ENCODE measurements at regions not wholly inside any gene's neighbourhood (a gene's known extent, or its start where the extent isn't known, plus 50 kb on each side); places are given as distances from the start of the nearest gene placed in this dataset.

GRCh38 chr6:133583907-133584427 lies 304.9 kb upstream of the TCF21 start:
- Histone ChIP-seq H3K4me1 (no peaks in the 10 kb centered on the region), H3K27ac (no peak overlapping the region), H3K4me3 (no peak overlapping the region), H3K9me3 (no peaks in the 10 kb centered on the region), H3K27me3 (no peaks in the 10 kb centered on the region), H3K36me3 (no peaks in the 10 kb centered on the region)
- 71 to 76% methylated on average over 4 of the region's 4 CpGs for WGBS, 2 donors
- TF ChIP-seq EP300 (IDR thresholded peaks at IDR 0.05) (no peak), CTCF (IDR thresholded peaks at IDR 0.05) (no peak), POLR2AphosphoS5 (IDR thresholded peaks at IDR 0.05) (no peak)
- intact Hi-C loops (cut with DNase I), result no loop called here
- no peak for DNase-seq

DNA sequence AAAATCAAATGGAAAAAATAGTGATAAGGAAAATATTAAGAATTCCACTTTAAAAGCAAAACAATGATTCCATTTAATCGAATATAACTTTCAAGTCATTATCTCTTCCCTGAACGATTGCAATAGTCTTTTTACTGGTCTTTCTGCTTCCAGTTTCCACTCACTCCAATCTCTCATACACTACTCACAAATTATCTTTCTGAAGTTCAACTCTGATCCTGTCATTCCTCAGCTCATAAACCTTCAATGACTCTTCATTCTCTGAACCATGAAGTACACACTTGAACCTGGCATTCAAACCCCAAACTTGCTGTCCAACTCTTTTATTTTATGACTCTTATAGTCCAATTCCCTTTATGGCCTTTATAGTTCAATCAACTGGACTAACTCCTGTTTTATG lies 304.1 kb upstream of the TCF21 start:
- WGBS, 2 donors, result 9 to 59% methylated on average over 2 of the region's 2 CpGs
- Histone ChIP-seq H3K4me3 (no peak overlapping the region), H3K27ac (no peak overlapping the region), H3K27me3 (no peaks in the 10 kb centered on the region), H3K36me3 (no peaks in the 10 kb centered on the region), H3K9me3 (no peaks in the 10 kb centered on the region), H3K4me1 (no peaks in the 10 kb centered on the region)
- no peak for DNase-seq
- intact Hi-C loops (cut with DNase I), result no loop called here
- no peak for TF ChIP-seq EP300 (IDR thresholded peaks at IDR 0.05)
- TF ChIP-seq CTCF (IDR thresholded peaks at IDR 0.05), result no peak
- TF ChIP-seq POLR2A (IDR thresholded peaks at IDR 0.05), result no peak
- TF ChIP-seq POLR2AphosphoS5 (IDR thresholded peaks at IDR 0.05), result no peak

DNA sequence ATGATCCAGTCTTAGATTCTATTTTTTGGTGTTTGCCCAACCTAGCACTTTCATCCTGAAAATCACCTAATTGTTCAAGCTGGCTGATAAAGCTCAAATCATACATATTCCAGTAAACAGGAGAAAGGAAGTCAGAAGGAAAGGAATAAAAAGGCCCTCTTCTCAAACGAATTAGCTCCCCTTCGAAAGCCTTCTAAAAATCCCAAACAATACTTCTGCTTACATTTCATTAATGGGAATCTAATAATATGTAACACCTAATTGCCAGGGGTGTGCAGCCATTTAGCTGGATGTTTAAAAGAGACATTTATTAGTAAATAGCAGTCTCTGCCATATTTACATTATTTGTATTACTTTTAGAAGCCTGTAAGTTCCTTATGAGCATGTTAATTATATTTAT lies 302.9 kb upstream of the TCF21 start:
- DNase-seq, result no peak
- no peak for TF ChIP-seq CTCF (IDR thresholded peaks at IDR 0.05)
- TF ChIP-seq POLR2AphosphoS5 (IDR thresholded peaks at IDR 0.05), result no peak
- TF ChIP-seq EP300 (IDR thresholded peaks at IDR 0.05), result no peak
- no peak for TF ChIP-seq POLR2A (IDR thresholded peaks at IDR 0.05)
- intact Hi-C loops (cut with DNase I), result no loop called here
- Histone ChIP-seq H3K27me3 (no peaks in the 10 kb centered on the region), H3K4me1 (no peaks in the 10 kb centered on the region), H3K27ac (no peak overlapping the region), H3K9me3 (no peaks in the 10 kb centered on the region), H3K36me3 (no peaks in the 10 kb centered on the region), H3K4me3 (no peak overlapping the region)
- 81 to 85% methylated on average over 2 of the region's 2 CpGs for WGBS, 2 donors

- DNase-seq, result no peak
- no peak for TF ChIP-seq POLR2AphosphoS5 (IDR thresholded peaks at IDR 0.05)
- no peak for TF ChIP-seq EP300 (IDR thresholded peaks at IDR 0.05)
- no peak for TF ChIP-seq CTCF (IDR thresholded peaks at IDR 0.05)
- no peak for TF ChIP-seq POLR2A (IDR thresholded peaks at IDR 0.05)
- no peaks in the 10 kb centered on the region for H3K4me1 ChIP-seq
- H3K36me3 ChIP-seq, result no peaks in the 10 kb centered on the region
- H3K9me3 ChIP-seq, result no peaks in the 10 kb centered on the region
- H3K27ac ChIP-seq, result no peak overlapping the region
- 70% methylated on average over 2 of the region's 2 CpGs for WGBS, 2 donors
- H3K27me3 ChIP-seq, result no peaks in the 10 kb centered on the region
- H3K4me3 ChIP-seq, result no peak overlapping the region
- intact Hi-C loops (cut with DNase I), result no loop called here
Observed at GRCh38 chr6:133587546-133588160, 301.3 kb upstream of the TCF21 start.

DNA sequence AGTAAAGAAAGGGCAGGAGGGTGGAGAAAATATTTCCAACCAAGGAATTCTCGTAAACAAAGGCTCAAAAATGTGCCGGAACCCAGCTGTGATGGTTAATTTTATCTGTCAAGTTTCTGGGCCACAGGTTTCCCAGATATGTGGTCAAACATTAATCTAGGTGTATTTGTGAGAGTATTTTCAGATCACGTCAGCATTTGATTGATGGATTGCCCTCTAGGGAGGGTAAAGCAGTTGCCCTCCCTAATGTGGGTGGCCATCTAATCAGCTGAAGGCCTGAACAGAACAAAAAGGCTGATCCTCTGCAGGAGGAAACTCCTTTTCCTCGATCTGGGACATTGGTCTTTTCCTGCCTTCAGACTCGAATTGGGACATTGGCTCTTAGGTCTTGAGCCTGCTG lies 298.7 kb upstream of the TCF21 start:
- Histone ChIP-seq H3K27me3 (no peaks in the 10 kb centered on the region), H3K4me1 (peaks cover 0 to 10% (median 3%) of the 10 kb centered on the region in 4 donors), H3K9me3 (no peaks in the 10 kb centered on the region), H3K36me3 (no peaks in the 10 kb centered on the region), H3K4me3 (no peak overlapping the region), H3K27ac (no peak overlapping the region)
- TF ChIP-seq POLR2AphosphoS5 (IDR thresholded peaks at IDR 0.05) (no peak), POLR2A (IDR thresholded peaks at IDR 0.05) (no peak), EP300 (IDR thresholded peaks at IDR 0.05) (no peak), CTCF (IDR thresholded peaks at IDR 0.05) (no peak)
- DNase-seq, result no peak
- intact Hi-C loops (cut with DNase I), result no loop called here
- 42 to 67% methylated on average over 5 of the region's 5 CpGs for WGBS, 2 donors

Data from sigmoid colon (tissue), 6 donors.